GM19043 (cell line): ENCODE measurements at regions not wholly inside any gene's neighbourhood (a gene's known extent, or its start where the extent isn't known, plus 50 kb on each side); places are given as distances from the start of the nearest gene placed in this dataset.

Source experiments
- ATAC-seq: cut with Tn5 transposase; IDR thresholded peaks from one replicate; pipeline ENCODE4 v1.9.1; 2021; ENCODE audit warnings: low read depth; ENCODE audit not compliant: unreplicated experiment

- ATAC-seq, result no peak
Measured at GRCh38 chr18:78595453-78595852, 384.2 kb upstream of the SALL3 start.

- ATAC-seq, result no peak
Measured at GRCh38 chr18:78595924-78596573, 383.6 kb upstream of the SALL3 start.

GRCh38 chr18:78596794-78597345 lies 382.7 kb upstream of the SALL3 start:
- ATAC-seq, result no peak

GRCh38 chr18:78601349-78601748 lies 378.3 kb upstream of the SALL3 start:
- ATAC-seq, result no peak

- ATAC-seq, result no peak
Measured at GRCh38 chr18:78601923-78602322, 377.7 kb upstream of the SALL3 start.

- ATAC-seq, result no peak
Measured at GRCh38 chr18:78602430-78602829, 377.2 kb upstream of the SALL3 start.

GRCh38 chr18:78603102-78603983 lies 376.3 kb upstream of the SALL3 start:
- no peak for ATAC-seq

- ATAC-seq, result no peak
Measured at GRCh38 chr18:78605255-78605654, 374.4 kb upstream of the SALL3 start.

GRCh38 chr18:78607221-78607620 lies 372.4 kb upstream of the SALL3 start:
- no peak for ATAC-seq

- no peak for ATAC-seq
Measured at GRCh38 chr18:78607784-78608183, 371.8 kb upstream of the SALL3 start.

- no peak for ATAC-seq
Measured at GRCh38 chr18:78610179-78610578, 369.4 kb upstream of the SALL3 start.

- no peak for ATAC-seq
Measured at GRCh38 chr18:78611201-78611800, 368.3 kb upstream of the SALL3 start.

GRCh38 chr18:78611869-78612268 lies 367.7 kb upstream of the SALL3 start:
- no peak for ATAC-seq

- no peak for ATAC-seq
Measured at GRCh38 chr18:78612318-78612717, 367.3 kb upstream of the SALL3 start.

GRCh38 chr18:78612801-78613200 lies 366.8 kb upstream of the SALL3 start:
- ATAC-seq, result no peak

GRCh38 chr18:78618726-78619125 lies 360.9 kb upstream of the SALL3 start:
- ATAC-seq, result no peak

GRCh38 chr18:78619854-78620253 lies 359.8 kb upstream of the SALL3 start:
- ATAC-seq, result no peak

- no peak for ATAC-seq
Measured at GRCh38 chr18:78620326-78620725, 359.3 kb upstream of the SALL3 start.

GRCh38 chr18:78621141-78621755 lies 358.4 kb upstream of the SALL3 start:
- no peak for ATAC-seq

- no peak for ATAC-seq
Measured at GRCh38 chr18:78622251-78622906, 357.2 kb upstream of the SALL3 start.
